CD4-positive, alpha-beta T cell (primary cell): ENCODE measurements at regions not wholly inside any gene's neighbourhood (a gene's known extent, or its start where the extent isn't known, plus 50 kb on each side); places are given as distances from the start of the nearest gene placed in this dataset.

Source experiments
- ATAC-seq: fragments of 200-7000 bp; cut with Tn5 transposase; one replicate; pipeline ENCODE4 v1.10.0; 2022; ENCODE audit warnings: mild to moderate bottlenecking; ENCODE audit not compliant: poor library complexity
- CTCF ChIA-PET: fragments of 350-600 bp; sonication (Branson Sonifier 250); formaldehyde crosslinking; loops from one replicate; lab custom pipeline; 2021; ENCODE audit warnings: antibody characterized with exemption, inconsistent platforms; lab: Charles Lee
- POLR2A ChIA-PET: fragments of 350-600 bp; sonication (Branson Sonifier 250); formaldehyde crosslinking; loops from one replicate; lab custom pipeline; 2021; ENCODE audit warnings: antibody characterized with exemption, inconsistent platforms; lab: Charles Lee
- DNase-seq, 14 experiments: peaks; one replicate each; pipeline ENCODE4 v3.0.0-alpha.2; 2013 to 2020; ENCODE audit warnings: mixed read lengths in 2 of 14
- H3K27ac ChIP-seq, 2 donors: one replicate each; pipeline versions ENCODE4 v1.5.1 to v1.7.0; 2013; ENCODE audit warnings: low read length in 2 of 2, low read depth in 1 of 2, mild to moderate bottlenecking in 1 of 2
- H3K27me3 ChIP-seq, 2 experiments: 1 replicate in 1 of 2; 2 replicates in 1 of 2; pipeline versions ENCODE4 v1.6.1 to v1.7.0; 2013; ENCODE audit warnings: low read length in 2 of 2, control low read depth in 1 of 2, mild to moderate bottlenecking in 1 of 2, moderate library complexity in 1 of 2; ENCODE audit not compliant: insufficient read depth in 2 of 2, control insufficient read depth in 1 of 2
- H3K36me3 ChIP-seq: one replicate; pipeline ENCODE4 v1.6.1; 2013; ENCODE audit warnings: low read length, control low read depth; ENCODE audit not compliant: insufficient read depth
- H3K4me1 ChIP-seq: one replicate; pipeline ENCODE4 v1.6.1; 2013; ENCODE audit warnings: low read length, control low read depth; ENCODE audit not compliant: insufficient read depth
- H3K4me3 ChIP-seq: one replicate; pipeline ENCODE4 v1.5.1; 2013; ENCODE audit warnings: mild to moderate bottlenecking, low read length, moderate library complexity
- H3K9me3 ChIP-seq, 2 experiments: 1 replicate in 1 of 2; 2 replicates in 1 of 2; pipeline versions ENCODE4 v1.6.1 to v1.7.0; 2013; ENCODE audit warnings: low read length in 2 of 2, mild to moderate bottlenecking in 2 of 2, control low read depth in 1 of 2, moderate library complexity in 1 of 2; ENCODE audit not compliant: control insufficient read depth in 1 of 2, insufficient read depth in 1 of 2
- H3K27ac Mint-ChIP-seq: one replicate; pipeline ENCODE4 v1.8.0; 2020; ENCODE audit warnings: mixed read lengths
- H3K27me3 Mint-ChIP-seq: one replicate; pipeline ENCODE4 v1.8.0; 2021; ENCODE audit warnings: mixed read lengths
- H3K36me3 Mint-ChIP-seq: one replicate; pipeline ENCODE4 v1.8.0; 2021; ENCODE audit warnings: low read depth, mixed read lengths
- H3K4me1 Mint-ChIP-seq: one replicate; pipeline ENCODE4 v1.8.0; 2021; ENCODE audit warnings: low read depth, mixed read lengths
- H3K4me3 Mint-ChIP-seq: one replicate; pipeline ENCODE4 v1.8.0; 2020; ENCODE audit warnings: mild to moderate bottlenecking, mixed read lengths
- H3K9me3 Mint-ChIP-seq: one replicate; pipeline ENCODE4 v1.8.0; 2020; ENCODE audit warnings: mixed read lengths
- CTCF ChIP-seq: fragments of 200-600 bp; IDR thresholded peaks from one replicate; pipeline ENCODE4 v1.8.0; 2022; ENCODE audit warnings: antibody characterized with exemption, mild to moderate bottlenecking
- intact Hi-C, 2 experiments: fragments of 100-400 bp; cut with DNase I in 1 of 2; cut with micrococcal nuclease in 1 of 2; formaldehyde crosslinking; loops; one replicate each; pipeline versions ENCODE4 v1.15.1 to v1.9.0; 2023 to 2025; cut with DNase I, micrococcal nuclease

GRCh38 chr13:97548138-97548537 is 114.2 kb downstream of the RAP2A start:
- ATAC-seq, result no peak
- H3K4me3 Mint-ChIP-seq, result no peak overlapping the region
- no peaks in the 10 kb centered on the region for H3K4me1 ChIP-seq
- no peaks in the 10 kb centered on the region for H3K36me3 ChIP-seq
- CTCF ChIA-PET, result no interaction called here
- H3K27ac ChIP-seq, result no peak overlapping the region
- intact Hi-C loops, result no loop called here
- DNase-seq, result no peak
- no peak overlapping the region for H3K27ac Mint-ChIP-seq
- TF ChIP-seq CTCF, result no peak
- H3K9me3 ChIP-seq, result peaks cover 0 to 8% of the 10 kb centered on the region in 2 experiments
- POLR2A ChIA-PET, result no interaction called here
- no peak overlapping the region for H3K4me3 ChIP-seq
- peaks cover 5% of the 10 kb centered on the region for H3K4me1 Mint-ChIP-seq
- no peaks in the 10 kb centered on the region for H3K9me3 Mint-ChIP-seq
- H3K27me3 Mint-ChIP-seq, result peaks cover 10% of the 10 kb centered on the region
- no peaks in the 10 kb centered on the region for H3K27me3 ChIP-seq
- no peaks in the 10 kb centered on the region for H3K36me3 Mint-ChIP-seq

GRCh38 chr13:97548711-97549110 is 114.7 kb downstream of the RAP2A start:
- no peak for ATAC-seq
- ChIA-PET POLR2A (no interaction called here), CTCF (no interaction called here)
- H3K36me3 ChIP-seq, result no peaks in the 10 kb centered on the region
- Mint-ChIP-seq H3K27ac (no peak overlapping the region), H3K36me3 (no peaks in the 10 kb centered on the region), H3K27me3 (peaks cover 8% of the 10 kb centered on the region), H3K4me1 (peaks cover 5% of the 10 kb centered on the region), H3K9me3 (no peaks in the 10 kb centered on the region), H3K4me3 (no peak overlapping the region)
- H3K9me3 ChIP-seq, result peaks cover 0 to 8% of the 10 kb centered on the region in 2 experiments
- intact Hi-C loops, result no loop called here
- TF ChIP-seq CTCF, result no peak
- no peak overlapping the region for H3K27ac ChIP-seq
- no peaks in the 10 kb centered on the region for H3K4me1 ChIP-seq
- DNase-seq, result no peak
- H3K4me3 ChIP-seq, result no peak overlapping the region
- no peaks in the 10 kb centered on the region for H3K27me3 ChIP-seq

GRCh38 chr13:97549201-97549600 is 115.2 kb downstream of the RAP2A start:
- ATAC-seq, result no peak
- no peak overlapping the region for H3K4me3 ChIP-seq
- no peaks in the 10 kb centered on the region for H3K4me1 ChIP-seq
- CTCF ChIA-PET, result no interaction called here
- H3K27ac ChIP-seq, result no peak overlapping the region
- DNase-seq, result no peak
- Mint-ChIP-seq H3K9me3 (no peaks in the 10 kb centered on the region), H3K27me3 (peaks cover 8% of the 10 kb centered on the region), H3K4me3 (no peak overlapping the region), H3K4me1 (peaks cover 5% of the 10 kb centered on the region), H3K27ac (no peak overlapping the region), H3K36me3 (no peaks in the 10 kb centered on the region)
- no peaks in the 10 kb centered on the region for H3K36me3 ChIP-seq
- no peaks in the 10 kb centered on the region for H3K27me3 ChIP-seq
- intact Hi-C loops, result no loop called here
- POLR2A ChIA-PET, result no interaction called here
- no peak for TF ChIP-seq CTCF
- H3K9me3 ChIP-seq, result peaks cover 0 to 8% of the 10 kb centered on the region in 2 experiments
